OCI-LY3 (cell line): ENCODE measurements at regions not wholly inside any gene's neighbourhood (a gene's known extent, or its start where the extent isn't known, plus 50 kb on each side); places are given as distances from the start of the nearest gene placed in this dataset.
"Not testable (repeated sequence)": the region's sequence is repeated elsewhere in the genome, so short reads cannot be mapped to it uniquely, and the experiment has no call there.

Experiments
- H2AFZ ChIP-seq: fragments of 200-600, 300-600 bp; shearing (Covaris generic); 2 replicates; pipeline ENCODE4 v1.6.0; 2014; ENCODE audit warnings: antibody characterized with exemption, low read depth, low read length
- H3K27ac ChIP-seq: fragments of 200-600, 300-600 bp; sonication (generic); 2 replicates; pipeline ENCODE4 v1.5.1; 2014; ENCODE audit warnings: mild to moderate bottlenecking, low read length, moderate library complexity, mixed read lengths
- H3K27me3 ChIP-seq: fragments of 200-600, 300-600 bp; sonication (generic); 2 replicates; pipeline ENCODE4 v1.6.1; 2014; ENCODE audit warnings: low read depth, low read length, mixed read lengths
- H3K36me3 ChIP-seq: fragments of 200-600, 300-600 bp; sonication (generic); replicated peaks from 2 replicates; pipeline ENCODE3; 2014; ENCODE audit warnings: low read depth, low read length, mixed read lengths
- H3K4me1 ChIP-seq: fragments of 300-600, 200-600 bp; sonication (generic); 2 replicates; pipeline ENCODE4 v1.6.1; 2014; ENCODE audit warnings: low read length, mixed read lengths
- H3K4me2 ChIP-seq: fragments of 200-600, 300-600 bp; sonication (generic); 2 replicates; pipeline ENCODE4 v1.6.1; 2014; ENCODE audit warnings: low read length, mixed read lengths
- H3K4me3 ChIP-seq: fragments of 300-600, 200-600 bp; sonication (generic); 2 replicates; pipeline ENCODE4 v1.5.1; 2014; ENCODE audit warnings: antibody characterized with exemption, mild to moderate bottlenecking, low read length, moderate library complexity
- H3K79me2 ChIP-seq: fragments of 300-600, 200-600 bp; shearing (Covaris generic); 2 replicates; pipeline ENCODE4 v1.6.1; 2014; ENCODE audit warnings: mild to moderate bottlenecking, low read length, mixed read lengths
- H3K9ac ChIP-seq: fragments of 300-600, 200-600 bp; shearing (Covaris generic); 2 replicates; pipeline ENCODE4 v1.6.0; 2014; ENCODE audit warnings: mild to moderate bottlenecking, low read length, moderate library complexity
- H3K9me3 ChIP-seq: fragments of 200-600, 300-600 bp; shearing (Covaris generic); 2 replicates; pipeline ENCODE4 v1.6.1; 2014; ENCODE audit warnings: low read length, mixed read lengths; ENCODE audit not compliant: insufficient read depth
- H4K20me1 ChIP-seq: fragments of 200-600, 300-600 bp; sonication (generic); 2 replicates; pipeline ENCODE4 v1.6.1; 2016; ENCODE audit warnings: low read length, mixed read lengths; ENCODE audit not compliant: insufficient read depth
- EZH2phosphoT487 ChIP-seq: fragments of 200-600 bp; shearing (Covaris generic); IDR thresholded peaks from 2 replicates; pipeline ENCODE4 v1.6.1; 2018; ENCODE audit warnings: antibody characterized with exemption, mixed run types, low read depth
- TF ChIP-seq, protein P1 (sequence below): fragments of 200-600, 300-600 bp; sonication (generic); IDR thresholded peaks from 2 replicates; pipeline ENCODE4 v1.5.1; 2014; ENCODE audit warnings: antibody characterized with exemption, low read length, low read depth

DNA sequence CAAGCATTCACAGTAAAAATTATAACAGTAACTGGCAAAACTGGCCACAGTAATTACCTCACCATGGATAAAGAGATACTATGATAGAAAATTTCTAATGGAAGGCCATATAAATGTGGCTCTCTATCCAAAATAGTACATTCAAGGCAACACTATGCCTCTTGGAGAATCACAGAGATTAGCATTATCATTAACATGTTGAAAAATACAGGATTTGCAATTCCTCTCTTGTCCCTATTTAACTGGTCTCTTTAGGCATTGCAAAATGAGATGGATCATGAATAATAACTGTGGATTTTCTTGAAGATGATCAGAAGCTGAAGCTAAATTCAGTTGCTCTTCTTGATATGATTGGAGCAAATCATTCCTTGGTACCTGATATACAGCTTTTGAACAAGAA, 100.8 kb upstream of the HGF start:
- Histone ChIP-seq H2AFZ (no peak overlapping the region), H3K79me2 (no peaks in the 10 kb centered on the region)

DNA sequence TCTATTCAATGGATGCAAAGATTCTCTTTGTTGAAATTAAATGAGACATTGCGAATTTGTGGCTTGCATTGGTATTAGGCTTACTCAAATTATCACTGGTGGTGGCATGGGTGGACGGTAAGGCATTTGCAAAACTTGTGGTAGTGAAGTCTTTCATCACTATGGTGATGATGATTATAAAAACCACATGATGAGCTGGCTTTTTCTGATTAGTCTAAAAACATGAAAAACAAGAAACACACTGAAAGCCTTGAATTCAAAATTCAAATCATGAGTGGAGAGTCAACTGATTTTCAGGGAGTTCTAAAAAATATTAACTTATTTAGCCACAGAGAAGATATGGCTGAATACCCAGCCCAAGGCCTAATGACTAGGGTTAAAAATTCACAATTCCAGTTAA, 99.8 kb upstream of the HGF start:
- H3K4me1 ChIP-seq = peaks cover 14% of the 10 kb centered on the region
- H3K4me2 ChIP-seq = no peak overlapping the region
- no peak overlapping the region for H3K9ac ChIP-seq

More for the DNA sequence above, 100.8 kb upstream of the HGF start:
- H4K20me1 ChIP-seq = no peaks in the 10 kb centered on the region
- H3K4me3 ChIP-seq = no peak overlapping the region
- no peak for TF ChIP-seq EZH2phosphoT487
- TF ChIP-seq, protein P1, sequence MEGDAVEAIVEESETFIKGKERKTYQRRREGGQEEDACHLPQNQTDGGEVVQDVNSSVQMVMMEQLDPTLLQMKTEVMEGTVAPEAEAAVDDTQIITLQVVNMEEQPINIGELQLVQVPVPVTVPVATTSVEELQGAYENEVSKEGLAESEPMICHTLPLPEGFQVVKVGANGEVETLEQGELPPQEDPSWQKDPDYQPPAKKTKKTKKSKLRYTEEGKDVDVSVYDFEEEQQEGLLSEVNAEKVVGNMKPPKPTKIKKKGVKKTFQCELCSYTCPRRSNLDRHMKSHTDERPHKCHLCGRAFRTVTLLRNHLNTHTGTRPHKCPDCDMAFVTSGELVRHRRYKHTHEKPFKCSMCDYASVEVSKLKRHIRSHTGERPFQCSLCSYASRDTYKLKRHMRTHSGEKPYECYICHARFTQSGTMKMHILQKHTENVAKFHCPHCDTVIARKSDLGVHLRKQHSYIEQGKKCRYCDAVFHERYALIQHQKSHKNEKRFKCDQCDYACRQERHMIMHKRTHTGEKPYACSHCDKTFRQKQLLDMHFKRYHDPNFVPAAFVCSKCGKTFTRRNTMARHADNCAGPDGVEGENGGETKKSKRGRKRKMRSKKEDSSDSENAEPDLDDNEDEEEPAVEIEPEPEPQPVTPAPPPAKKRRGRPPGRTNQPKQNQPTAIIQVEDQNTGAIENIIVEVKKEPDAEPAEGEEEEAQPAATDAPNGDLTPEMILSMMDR = no peak
- H3K27ac ChIP-seq = no peak overlapping the region
- H3K27me3 ChIP-seq = no peaks in the 10 kb centered on the region
- H3K4me1 ChIP-seq = peaks cover 14% of the 10 kb centered on the region
- H3K4me2 ChIP-seq = no peak overlapping the region
- H3K9ac ChIP-seq = no peak overlapping the region
- H3K36me3 ChIP-seq = no peaks in the 10 kb centered on the region
- H3K9me3 ChIP-seq = no peaks in the 10 kb centered on the region

DNA sequence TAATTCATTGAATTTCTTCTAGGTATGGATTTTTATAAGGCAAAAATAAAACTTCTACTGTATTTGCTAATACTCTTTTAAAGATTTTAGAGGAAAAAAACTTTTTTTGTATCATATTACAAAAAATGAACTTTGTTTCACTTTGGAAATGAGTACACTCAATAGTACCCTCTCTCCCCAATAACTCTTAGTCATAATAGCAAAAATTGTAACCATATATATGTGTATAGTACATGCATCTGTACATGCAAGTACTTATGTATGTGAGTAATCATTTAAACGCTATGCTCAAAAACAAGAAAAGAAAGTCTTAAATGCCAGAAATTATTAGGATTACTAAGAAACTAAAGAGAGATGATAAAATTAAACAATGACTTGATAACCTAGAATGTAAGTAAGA, 95.9 kb upstream of the HGF start:
- no peak overlapping the region for H3K9ac ChIP-seq
- H3K9me3 ChIP-seq = no peaks in the 10 kb centered on the region
- no peaks in the 10 kb centered on the region for H3K27me3 ChIP-seq
- TF ChIP-seq EZH2phosphoT487 = no peak
- TF ChIP-seq, protein P1 = no peak
- H3K36me3 ChIP-seq = no peaks in the 10 kb centered on the region
- no peaks in the 10 kb centered on the region for H4K20me1 ChIP-seq
- no peaks in the 10 kb centered on the region for H3K79me2 ChIP-seq
- H3K4me3 ChIP-seq = no peak overlapping the region
- no peak overlapping the region for H3K27ac ChIP-seq
- H3K4me1 ChIP-seq = peaks cover 14% of the 10 kb centered on the region
- H3K4me2 ChIP-seq = no peak overlapping the region
- no peak overlapping the region for H2AFZ ChIP-seq

More for the DNA sequence above, 99.8 kb upstream of the HGF start:
- no peaks in the 10 kb centered on the region for H3K36me3 ChIP-seq
- TF ChIP-seq EZH2phosphoT487 = no peak
- TF ChIP-seq, protein P1 = no peak
- no peak overlapping the region for H3K4me3 ChIP-seq
- H3K9me3 ChIP-seq = no peaks in the 10 kb centered on the region
- H3K27ac ChIP-seq = no peak overlapping the region
- no peaks in the 10 kb centered on the region for H3K27me3 ChIP-seq
- no peaks in the 10 kb centered on the region for H4K20me1 ChIP-seq
- H2AFZ ChIP-seq = 0 out of 2 replicates have a peak overlapping the region, but pooled peaks have one; percentile 15
- no peaks in the 10 kb centered on the region for H3K79me2 ChIP-seq

DNA sequence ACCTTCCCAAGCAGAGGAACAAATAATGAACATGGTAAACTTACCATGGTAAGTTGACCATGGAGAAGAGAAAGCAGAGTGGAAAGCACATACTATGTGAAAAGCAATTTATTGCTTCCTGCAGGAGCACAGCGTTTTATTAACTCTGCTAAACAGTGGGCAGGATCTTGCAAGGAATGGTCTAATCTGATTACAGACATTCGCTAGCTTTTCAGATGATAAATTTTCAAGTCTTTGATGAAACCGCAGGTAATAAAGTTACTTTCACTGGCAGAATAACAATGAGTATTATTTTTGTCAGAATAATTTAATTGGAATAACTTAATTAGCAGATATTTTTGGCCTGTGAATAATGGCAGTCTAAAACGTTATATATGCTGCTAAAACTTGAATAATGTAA, 89.6 kb upstream of the HGF start:
- no peak overlapping the region for H2AFZ ChIP-seq

DNA sequence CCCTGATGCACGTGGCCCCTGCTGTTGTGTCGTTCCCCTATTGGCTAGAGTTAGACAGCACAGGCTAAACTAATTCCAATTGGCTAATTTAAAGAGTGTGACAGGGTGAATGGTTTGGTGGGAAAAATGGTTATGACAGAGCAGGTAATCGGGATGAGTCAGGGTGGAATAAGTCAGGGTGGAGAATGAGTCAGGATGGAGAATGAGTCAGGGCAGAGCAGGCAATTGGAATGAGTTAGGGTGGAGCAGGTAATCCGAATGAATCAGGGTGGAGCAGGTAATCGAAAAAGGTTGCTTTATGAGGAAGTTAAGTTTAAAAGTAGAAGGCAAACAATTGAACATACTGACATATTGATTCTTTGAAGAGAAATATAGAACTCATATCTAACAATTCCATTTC, 89.0 kb upstream of the HGF start:
- H3K4me3 ChIP-seq, H3K36me3 ChIP-seq, H3K27me3 ChIP-seq, H2AFZ ChIP-seq, H3K9ac ChIP-seq, H3K4me2 ChIP-seq, H3K4me1 ChIP-seq, H3K27ac ChIP-seq, H4K20me1 ChIP-seq, H3K9me3 ChIP-seq, H3K79me2 ChIP-seq: not testable (repeated sequence)

More for the DNA sequence above, 89.6 kb upstream of the HGF start:
- no peak overlapping the region for H3K4me3 ChIP-seq
- no peaks in the 10 kb centered on the region for H3K27me3 ChIP-seq
- H3K4me2 ChIP-seq = no peak overlapping the region
- H3K9me3 ChIP-seq = no peaks in the 10 kb centered on the region
- H3K79me2 ChIP-seq = no peaks in the 10 kb centered on the region
- TF ChIP-seq EZH2phosphoT487 = no peak
- TF ChIP-seq, protein P1 = no peak
- H3K9ac ChIP-seq = no peak overlapping the region
- no peaks in the 10 kb centered on the region for H3K4me1 ChIP-seq
- H4K20me1 ChIP-seq = no peaks in the 10 kb centered on the region
- no peaks in the 10 kb centered on the region for H3K36me3 ChIP-seq
- H3K27ac ChIP-seq = no peak overlapping the region
